ENCODE measurements at regions not wholly inside any gene's neighbourhood (a gene's known extent, or its start where the extent isn't known, plus 50 kb on each side); places are given as distances from the start of the nearest gene placed in this dataset.

- Histone ChIP-seq H3K36me3 (ENCODE audit: control insufficient read depth, insufficient read depth, low read length) (no peaks in the 10 kb centered on the region), H3K27me3 (ENCODE audit: control insufficient read depth, insufficient read depth, low read length) (no peaks in the 10 kb centered on the region), H3K4me3 (ENCODE audit: low read depth, low read length) (no peak overlapping the region)
- no peak for DNase-seq (ENCODE audit: low read depth)
- CTCF ChIA-PET: interaction anchor here (1.1 kb wide), 1 partner anchor 12 kb away, joined by 4 read pairs; no protein-coding TSS in a partner anchor
- TF ChIP-seq CTCF (IDR thresholded peaks at IDR 0.05; ENCODE audit: insufficient read depth, low read depth, low read length): no peak
- POLR2A ChIA-PET: no interaction called here
Observed at GRCh38 chr1:87688136-87688535, 359.5 kb downstream of the LMO4 start.

GRCh38 chr1:87689487-87689886 is 360.8 kb downstream of the LMO4 start:
- no peaks in the 10 kb centered on the region for H3K36me3 ChIP-seq (ENCODE audit: control insufficient read depth, insufficient read depth, low read length)
- DNase-seq (ENCODE audit: low read depth): no peak
- H3K27me3 ChIP-seq (ENCODE audit: control insufficient read depth, insufficient read depth, low read length): no peaks in the 10 kb centered on the region
- no peak for TF ChIP-seq CTCF (IDR thresholded peaks at IDR 0.05; ENCODE audit: insufficient read depth, low read depth, low read length)
- H3K4me3 ChIP-seq (ENCODE audit: low read depth, low read length): no peak overlapping the region
- ChIA-PET POLR2A (no interaction called here), CTCF (no interaction called here)

GRCh38 chr1:87696483-87696882 is 367.8 kb downstream of the LMO4 start:
- DNase-seq (ENCODE audit: low read depth): no peak
- H3K36me3 ChIP-seq (ENCODE audit: control insufficient read depth, insufficient read depth, low read length): no peaks in the 10 kb centered on the region
- no peak for TF ChIP-seq CTCF (IDR thresholded peaks at IDR 0.05; ENCODE audit: insufficient read depth, low read depth, low read length)
- no peak overlapping the region for H3K4me3 ChIP-seq (ENCODE audit: low read depth, low read length)
- CTCF ChIA-PET: no interaction called here
- POLR2A ChIA-PET: no interaction called here
- no peaks in the 10 kb centered on the region for H3K27me3 ChIP-seq (ENCODE audit: control insufficient read depth, insufficient read depth, low read length)

- CTCF ChIA-PET: no interaction called here
- no peaks in the 10 kb centered on the region for H3K27me3 ChIP-seq (ENCODE audit: control insufficient read depth, insufficient read depth, low read length)
- no peak for DNase-seq (ENCODE audit: low read depth)
- no peaks in the 10 kb centered on the region for H3K36me3 ChIP-seq (ENCODE audit: control insufficient read depth, insufficient read depth, low read length)
- no peak for TF ChIP-seq CTCF (IDR thresholded peaks at IDR 0.05; ENCODE audit: insufficient read depth, low read depth, low read length)
- POLR2A ChIA-PET: no interaction called here
- H3K4me3 ChIP-seq (ENCODE audit: low read depth, low read length): no peak overlapping the region
Observed at GRCh38 chr1:87702455-87702854, 373.8 kb downstream of the LMO4 start.

GRCh38 chr1:87705233-87705632 is 376.6 kb downstream of the LMO4 start:
- ChIA-PET POLR2A (no interaction called here), CTCF (interaction anchor here (0.7 to 1.2 kb wide), 3 partner anchors 15 to 413 kb away, joined by 3 to 4 read pairs (median 3); no protein-coding TSS in a partner anchor)
- DNase-seq (ENCODE audit: low read depth): no peak
- no peak overlapping the region for H3K4me3 ChIP-seq (ENCODE audit: low read depth, low read length)
- no peaks in the 10 kb centered on the region for H3K27me3 ChIP-seq (ENCODE audit: control insufficient read depth, insufficient read depth, low read length)
- no peaks in the 10 kb centered on the region for H3K36me3 ChIP-seq (ENCODE audit: control insufficient read depth, insufficient read depth, low read length)
- no peak for TF ChIP-seq CTCF (IDR thresholded peaks at IDR 0.05; ENCODE audit: insufficient read depth, low read depth, low read length)
